ENCODE measurements at regions not wholly inside any gene's neighbourhood (a gene's known extent, or its start where the extent isn't known, plus 50 kb on each side); places are given as distances from the start of the nearest gene placed in this dataset.

DNA sequence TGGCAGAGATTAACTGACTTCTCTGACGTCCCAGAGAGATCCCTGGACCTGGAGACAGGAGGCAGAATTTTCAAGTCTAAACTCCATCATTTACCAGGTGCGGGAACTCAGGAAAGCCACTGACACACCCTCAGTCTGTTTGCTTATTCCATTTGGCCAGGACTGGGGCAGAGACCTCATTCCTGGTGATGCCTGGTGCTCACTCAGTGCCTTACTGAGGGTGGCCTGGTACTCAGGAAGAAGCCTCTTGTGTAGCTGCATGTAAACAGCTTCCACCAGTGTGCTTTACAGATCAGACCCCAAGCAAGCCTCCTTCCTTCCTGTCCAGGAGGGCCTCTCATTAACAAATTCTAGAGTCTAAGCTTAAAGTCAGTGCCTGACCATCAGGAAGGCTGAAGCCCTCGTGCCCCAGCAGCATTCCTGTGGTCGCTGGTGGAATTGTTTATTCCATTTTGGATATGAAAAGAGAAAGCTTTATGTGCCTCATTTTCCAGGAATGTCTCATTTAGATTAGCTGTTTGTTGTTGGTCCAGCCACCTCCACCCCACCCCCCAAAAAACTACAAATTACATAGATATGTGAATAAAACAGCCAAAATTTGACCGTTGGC is 236.1 kb upstream of the CDH5 start:
- DNase-seq (ENCODE audit: low spot score) (no peak), ATAC-seq (peak; percentile 47)
- TF ChIP-seq ZNF138 (CRISPR knock-in tag; conservative IDR thresholded peaks at IDR 0.05) (no peak), ESRRA (CRISPR knock-in tag; IDR thresholded peaks at IDR 0.05; ENCODE audit: borderline replicate concordance) (no peak), CREB1 (CRISPR knock-in tag; IDR thresholded peaks at IDR 0.05) (no peak), CBFB (CRISPR knock-in tag; IDR thresholded peaks at IDR 0.05; ENCODE audit: low read depth) (no peak), SP1 (CRISPR knock-in tag; conservative IDR thresholded peaks at IDR 0.05) (no peak), EMX1 (CRISPR knock-in tag; IDR thresholded peaks at IDR 0.05) (no peak), ZNF423 (CRISPR knock-in tag; IDR thresholded peaks at IDR 0.05) (no peak), JAZF1 (CRISPR knock-in tag; IDR thresholded peaks at IDR 0.05) (no peak), ZNF121 (CRISPR knock-in tag; IDR thresholded peaks at IDR 0.05) (no peak), KAT7 (CRISPR knock-in tag; IDR thresholded peaks at IDR 0.05; ENCODE audit: borderline replicate concordance) (no peak), ATF3 (CRISPR knock-in tag; conservative IDR thresholded peaks at IDR 0.05) (no peak), ARID4B (CRISPR knock-in tag; IDR thresholded peaks at IDR 0.05; ENCODE audit: borderline replicate concordance) (no peak), ZNF263 (CRISPR knock-in tag; IDR thresholded peaks at IDR 0.05; ENCODE audit: low read depth) (no peak), TEAD1 (CRISPR knock-in tag; IDR thresholded peaks at IDR 0.05) (no peak), TEAD4 (CRISPR knock-in tag; IDR thresholded peaks at IDR 0.05) (no peak), RELA (CRISPR knock-in tag; IDR thresholded peaks at IDR 0.05; ENCODE audit: borderline replicate concordance) (no peak), TCF7 (CRISPR knock-in tag; IDR thresholded peaks at IDR 0.05; ENCODE audit: low read depth) (no peak), ZNF317 (CRISPR knock-in tag; IDR thresholded peaks at IDR 0.05; ENCODE audit: borderline replicate concordance, low read depth) (no peak), ZNF219 (CRISPR knock-in tag; IDR thresholded peaks at IDR 0.05; ENCODE audit: borderline replicate concordance) (no peak)
- TF ChIP-seq, protein P1, sequence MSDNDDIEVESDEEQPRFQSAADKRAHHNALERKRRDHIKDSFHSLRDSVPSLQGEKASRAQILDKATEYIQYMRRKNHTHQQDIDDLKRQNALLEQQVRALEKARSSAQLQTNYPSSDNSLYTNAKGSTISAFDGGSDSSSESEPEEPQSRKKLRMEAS (CRISPR knock-in tag; IDR thresholded peaks at IDR 0.05): no peak
- Mint-ChIP-seq H3K4me3 (no peak overlapping the region), H3K27me3 (ENCODE audit: low read depth) (peaks cover 16% of the 10 kb centered on the region), H3K9me3 (no peaks in the 10 kb centered on the region), H3K36me3 (no peaks in the 10 kb centered on the region), H3K27ac (no peak overlapping the region), H3K4me1 (peaks cover 34% of the 10 kb centered on the region)
- CTCF ChIA-PET: no interaction called here
- POLR2A ChIA-PET: no interaction called here

DNA sequence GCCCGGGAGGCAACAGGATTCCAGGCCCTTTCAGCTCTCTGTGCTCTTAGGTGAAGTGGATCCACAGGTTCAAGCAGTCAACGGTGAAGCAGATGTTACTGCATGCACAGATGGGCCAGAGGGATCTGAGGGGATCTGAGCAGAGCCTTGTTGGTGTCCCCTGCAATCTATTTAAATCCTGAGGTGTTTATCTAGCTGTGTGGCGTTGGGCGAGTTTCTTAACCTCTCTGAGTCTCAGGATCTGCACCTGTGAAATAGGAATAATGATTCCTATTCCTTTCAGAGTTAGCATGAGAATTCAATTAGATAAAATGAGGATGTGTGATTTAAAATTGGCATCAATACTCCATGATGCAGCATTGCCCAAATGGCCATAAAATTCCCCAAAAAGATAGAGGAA is 237.3 kb upstream of the CDH5 start:
- CTCF ChIA-PET: no interaction called here
- no peaks in the 10 kb centered on the region for H3K36me3 Mint-ChIP-seq
- TF ChIP-seq, protein P2, sequence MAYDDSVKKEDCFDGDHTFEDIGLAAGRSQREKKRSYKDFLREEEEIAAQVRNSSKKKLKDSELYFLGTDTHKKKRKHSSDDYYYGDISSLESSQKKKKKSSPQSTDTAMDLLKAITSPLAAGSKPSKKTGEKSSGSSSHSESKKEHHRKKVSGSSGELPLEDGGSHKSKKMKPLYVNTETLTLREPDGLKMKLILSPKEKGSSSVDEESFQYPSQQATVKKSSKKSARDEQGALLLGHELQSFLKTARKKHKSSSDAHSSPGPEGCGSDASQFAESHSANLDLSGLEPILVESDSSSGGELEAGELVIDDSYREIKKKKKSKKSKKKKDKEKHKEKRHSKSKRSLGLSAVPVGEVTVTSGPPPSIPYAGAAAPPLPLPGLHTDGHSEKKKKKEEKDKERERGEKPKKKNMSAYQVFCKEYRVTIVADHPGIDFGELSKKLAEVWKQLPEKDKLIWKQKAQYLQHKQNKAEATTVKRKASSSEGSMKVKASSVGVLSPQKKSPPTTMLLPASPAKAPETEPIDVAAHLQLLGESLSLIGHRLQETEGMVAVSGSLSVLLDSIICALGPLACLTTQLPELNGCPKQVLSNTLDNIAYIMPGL (CRISPR knock-in tag; IDR thresholded peaks at IDR 0.05): no peak
- TF ChIP-seq, protein P3, sequence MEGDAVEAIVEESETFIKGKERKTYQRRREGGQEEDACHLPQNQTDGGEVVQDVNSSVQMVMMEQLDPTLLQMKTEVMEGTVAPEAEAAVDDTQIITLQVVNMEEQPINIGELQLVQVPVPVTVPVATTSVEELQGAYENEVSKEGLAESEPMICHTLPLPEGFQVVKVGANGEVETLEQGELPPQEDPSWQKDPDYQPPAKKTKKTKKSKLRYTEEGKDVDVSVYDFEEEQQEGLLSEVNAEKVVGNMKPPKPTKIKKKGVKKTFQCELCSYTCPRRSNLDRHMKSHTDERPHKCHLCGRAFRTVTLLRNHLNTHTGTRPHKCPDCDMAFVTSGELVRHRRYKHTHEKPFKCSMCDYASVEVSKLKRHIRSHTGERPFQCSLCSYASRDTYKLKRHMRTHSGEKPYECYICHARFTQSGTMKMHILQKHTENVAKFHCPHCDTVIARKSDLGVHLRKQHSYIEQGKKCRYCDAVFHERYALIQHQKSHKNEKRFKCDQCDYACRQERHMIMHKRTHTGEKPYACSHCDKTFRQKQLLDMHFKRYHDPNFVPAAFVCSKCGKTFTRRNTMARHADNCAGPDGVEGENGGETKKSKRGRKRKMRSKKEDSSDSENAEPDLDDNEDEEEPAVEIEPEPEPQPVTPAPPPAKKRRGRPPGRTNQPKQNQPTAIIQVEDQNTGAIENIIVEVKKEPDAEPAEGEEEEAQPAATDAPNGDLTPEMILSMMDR (IDR thresholded peaks at IDR 0.05): no peak
- TF ChIP-seq, protein P4, sequence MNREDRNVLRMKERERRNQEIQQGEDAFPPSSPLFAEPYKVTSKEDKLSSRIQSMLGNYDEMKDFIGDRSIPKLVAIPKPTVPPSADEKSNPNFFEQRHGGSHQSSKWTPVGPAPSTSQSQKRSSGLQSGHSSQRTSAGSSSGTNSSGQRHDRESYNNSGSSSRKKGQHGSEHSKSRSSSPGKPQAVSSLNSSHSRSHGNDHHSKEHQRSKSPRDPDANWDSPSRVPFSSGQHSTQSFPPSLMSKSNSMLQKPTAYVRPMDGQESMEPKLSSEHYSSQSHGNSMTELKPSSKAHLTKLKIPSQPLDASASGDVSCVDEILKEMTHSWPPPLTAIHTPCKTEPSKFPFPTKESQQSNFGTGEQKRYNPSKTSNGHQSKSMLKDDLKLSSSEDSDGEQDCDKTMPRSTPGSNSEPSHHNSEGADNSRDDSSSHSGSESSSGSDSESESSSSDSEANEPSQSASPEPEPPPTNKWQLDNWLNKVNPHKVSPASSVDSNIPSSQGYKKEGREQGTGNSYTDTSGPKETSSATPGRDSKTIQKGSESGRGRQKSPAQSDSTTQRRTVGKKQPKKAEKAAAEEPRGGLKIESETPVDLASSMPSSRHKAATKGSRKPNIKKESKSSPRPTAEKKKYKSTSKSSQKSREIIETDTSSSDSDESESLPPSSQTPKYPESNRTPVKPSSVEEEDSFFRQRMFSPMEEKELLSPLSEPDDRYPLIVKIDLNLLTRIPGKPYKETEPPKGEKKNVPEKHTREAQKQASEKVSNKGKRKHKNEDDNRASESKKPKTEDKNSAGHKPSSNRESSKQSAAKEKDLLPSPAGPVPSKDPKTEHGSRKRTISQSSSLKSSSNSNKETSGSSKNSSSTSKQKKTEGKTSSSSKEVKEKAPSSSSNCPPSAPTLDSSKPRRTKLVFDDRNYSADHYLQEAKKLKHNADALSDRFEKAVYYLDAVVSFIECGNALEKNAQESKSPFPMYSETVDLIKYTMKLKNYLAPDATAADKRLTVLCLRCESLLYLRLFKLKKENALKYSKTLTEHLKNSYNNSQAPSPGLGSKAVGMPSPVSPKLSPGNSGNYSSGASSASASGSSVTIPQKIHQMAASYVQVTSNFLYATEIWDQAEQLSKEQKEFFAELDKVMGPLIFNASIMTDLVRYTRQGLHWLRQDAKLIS (CRISPR knock-in tag; IDR thresholded peaks at IDR 0.05; ENCODE audit: borderline replicate concordance): no peak
- TF ChIP-seq CREM (CRISPR knock-in tag; IDR thresholded peaks at IDR 0.05) (no peak), ZNF416 (CRISPR knock-in tag; IDR thresholded peaks at IDR 0.05) (no peak)

More for the DNA sequence above, 237.3 kb upstream of the CDH5 start:
- POLR2A ChIA-PET: no interaction called here
- H3K4me1 Mint-ChIP-seq: peaks cover 31% of the 10 kb centered on the region
- H3K9me3 Mint-ChIP-seq: no peaks in the 10 kb centered on the region
- no peak for ATAC-seq
- no peak overlapping the region for H3K4me3 Mint-ChIP-seq
- DNase-seq (ENCODE audit: low spot score): no peak
- peaks cover 14% of the 10 kb centered on the region for H3K27me3 Mint-ChIP-seq (ENCODE audit: low read depth)
- H3K27ac Mint-ChIP-seq: no peak overlapping the region

Measured in WTC11 (cell line).